ENCODE measurements at regions not wholly inside any gene's neighbourhood (a gene's known extent, or its start where the extent isn't known, plus 50 kb on each side); places are given as distances from the start of the nearest gene placed in this dataset.

GRCh38 chr10:29100505-29100904, 188.4 kb upstream of the LYZL1 start:
- ATAC-seq, result no peak
- Mint-ChIP-seq H3K36me3 (no peaks in the 10 kb centered on the region), H3K27ac (no peak overlapping the region), H3K9me3 (peaks cover 5 to 7% of the 10 kb centered on the region in 2 donors)
- DNase-seq (ENCODE audit: low spot score in 2 of 2), result no peak

- DNase-seq (ENCODE audit: low spot score in 2 of 2), result no peak
- Mint-ChIP-seq H3K27ac (no peak overlapping the region), H3K9me3 (peaks cover 5 to 6% of the 10 kb centered on the region in 2 donors), H3K36me3 (no peaks in the 10 kb centered on the region)
- ATAC-seq, result no peak
Observed at GRCh38 chr10:29102233-29102632, 186.6 kb upstream of the LYZL1 start.

DNA sequence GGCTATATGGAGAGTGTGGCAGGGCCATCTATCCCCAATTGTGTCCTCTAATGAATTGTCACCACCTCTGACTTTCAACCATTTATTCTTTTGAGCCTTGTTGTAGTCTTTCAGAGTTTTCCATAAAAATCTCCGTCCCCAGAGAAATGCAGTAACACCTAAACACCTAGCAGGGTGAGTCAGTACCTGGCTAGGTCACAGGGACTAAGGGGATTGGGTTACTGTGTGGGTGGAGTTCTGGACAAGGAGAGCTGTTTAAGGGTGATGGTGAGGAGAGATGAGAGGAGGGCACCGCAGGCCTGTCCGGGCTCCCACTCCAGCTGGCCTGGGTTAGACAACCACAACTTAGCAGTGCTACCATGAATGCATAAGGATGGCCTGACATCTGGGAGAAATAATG, 186.2 kb upstream of the LYZL1 start:
- no peak for ATAC-seq
- H3K9me3 Mint-ChIP-seq, result peaks cover 3 to 5% of the 10 kb centered on the region in 2 donors
- H3K36me3 Mint-ChIP-seq, result no peaks in the 10 kb centered on the region
- no peak for DNase-seq (ENCODE audit: low spot score in 2 of 2)
- no peak overlapping the region for H3K27ac Mint-ChIP-seq

DNA sequence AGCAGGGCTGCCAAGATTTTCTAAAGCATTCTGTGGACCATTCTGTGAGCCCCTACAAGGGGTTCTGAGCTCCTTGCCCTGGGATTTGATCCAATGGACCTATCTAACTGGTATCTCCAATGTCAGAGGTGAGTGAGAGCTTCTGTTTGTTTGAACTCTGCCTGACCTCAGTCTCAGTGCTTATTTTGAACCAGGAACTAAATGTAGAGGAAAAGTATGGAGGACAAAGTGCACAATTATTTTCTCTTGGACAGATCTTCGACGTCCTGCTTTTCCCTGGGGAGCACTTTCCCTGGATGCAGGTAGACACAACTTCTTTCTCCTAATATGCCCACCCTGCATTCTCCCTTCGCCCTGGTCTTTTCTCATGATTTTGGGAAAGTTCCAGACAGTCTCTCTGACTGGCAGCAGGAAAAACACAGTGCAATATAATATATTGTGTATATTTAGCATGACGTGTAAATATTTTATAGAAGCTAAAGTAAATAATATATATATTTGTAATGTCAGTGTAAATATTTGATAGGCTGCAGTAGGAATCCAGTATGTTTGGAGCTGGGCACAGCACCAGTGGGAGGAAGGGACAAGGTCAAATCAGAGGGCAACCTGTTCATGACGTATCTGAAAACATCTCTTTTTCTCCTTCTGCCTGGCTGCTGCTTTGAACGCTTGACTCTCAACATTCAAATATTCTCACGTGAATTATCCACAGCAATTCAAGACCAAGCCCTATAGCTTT, 184.0 kb upstream of the LYZL1 start:
- H3K9me3 Mint-ChIP-seq, result no peaks in the 10 kb centered on the region
- no peak overlapping the region for H3K27ac Mint-ChIP-seq
- DNase-seq (ENCODE audit: low spot score in 2 of 2), result no peak
- H3K36me3 Mint-ChIP-seq, result no peaks in the 10 kb centered on the region
- ATAC-seq, result no peak

DNA sequence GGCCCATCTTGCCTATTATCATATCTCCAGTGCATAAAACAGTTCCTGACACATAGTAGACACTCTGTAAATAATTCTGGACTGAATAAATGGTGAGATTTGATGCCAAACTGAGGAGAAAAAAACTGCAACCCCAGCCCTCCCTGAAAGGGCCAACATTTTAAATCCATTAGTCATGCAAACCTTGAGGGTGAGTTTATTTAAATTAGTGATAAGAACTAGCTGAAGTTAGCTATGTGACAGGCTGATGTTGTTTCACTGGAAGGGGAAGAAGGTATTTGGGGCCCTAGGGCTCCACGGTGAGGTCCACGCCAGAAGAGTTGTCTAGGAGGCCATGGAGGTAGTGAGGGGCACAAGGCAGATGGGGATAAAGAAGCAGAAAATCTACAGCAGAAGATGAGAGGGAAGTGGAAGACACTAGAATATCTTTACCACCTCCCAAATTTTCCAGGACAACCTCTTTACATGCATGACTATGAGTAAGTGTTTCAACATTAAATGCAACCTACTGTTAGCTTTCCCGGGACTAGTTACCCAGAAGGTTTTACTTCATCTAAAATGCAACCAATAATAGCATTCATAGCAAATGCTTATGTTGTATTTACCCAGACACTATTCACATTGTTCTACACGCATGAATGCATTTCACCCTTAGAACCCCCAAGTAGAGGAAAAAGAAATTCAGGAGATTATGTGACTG, 183.2 kb upstream of the LYZL1 start:
- Mint-ChIP-seq H3K27ac (no peak overlapping the region), H3K36me3 (no peaks in the 10 kb centered on the region), H3K9me3 (no peaks in the 10 kb centered on the region)
- ATAC-seq (no peak), DNase-seq (ENCODE audit: low spot score in 2 of 2) (no peak)

GRCh38 chr10:29106287-29106686, 182.6 kb upstream of the LYZL1 start:
- DNase-seq (ENCODE audit: low spot score in 2 of 2) (no peak), ATAC-seq (no peak)
- no peaks in the 10 kb centered on the region for H3K36me3 Mint-ChIP-seq
- no peaks in the 10 kb centered on the region for H3K9me3 Mint-ChIP-seq
- H3K27ac Mint-ChIP-seq, result no peak overlapping the region

GRCh38 chr10:29107866-29108498, 180.9 kb upstream of the LYZL1 start:
- DNase-seq (ENCODE audit: low spot score in 2 of 2), result no peak
- ATAC-seq, result no peak
- Mint-ChIP-seq H3K27ac (no peak overlapping the region), H3K9me3 (peaks cover 0 to 5% of the 10 kb centered on the region in 2 donors), H3K36me3 (no peaks in the 10 kb centered on the region)

DNA sequence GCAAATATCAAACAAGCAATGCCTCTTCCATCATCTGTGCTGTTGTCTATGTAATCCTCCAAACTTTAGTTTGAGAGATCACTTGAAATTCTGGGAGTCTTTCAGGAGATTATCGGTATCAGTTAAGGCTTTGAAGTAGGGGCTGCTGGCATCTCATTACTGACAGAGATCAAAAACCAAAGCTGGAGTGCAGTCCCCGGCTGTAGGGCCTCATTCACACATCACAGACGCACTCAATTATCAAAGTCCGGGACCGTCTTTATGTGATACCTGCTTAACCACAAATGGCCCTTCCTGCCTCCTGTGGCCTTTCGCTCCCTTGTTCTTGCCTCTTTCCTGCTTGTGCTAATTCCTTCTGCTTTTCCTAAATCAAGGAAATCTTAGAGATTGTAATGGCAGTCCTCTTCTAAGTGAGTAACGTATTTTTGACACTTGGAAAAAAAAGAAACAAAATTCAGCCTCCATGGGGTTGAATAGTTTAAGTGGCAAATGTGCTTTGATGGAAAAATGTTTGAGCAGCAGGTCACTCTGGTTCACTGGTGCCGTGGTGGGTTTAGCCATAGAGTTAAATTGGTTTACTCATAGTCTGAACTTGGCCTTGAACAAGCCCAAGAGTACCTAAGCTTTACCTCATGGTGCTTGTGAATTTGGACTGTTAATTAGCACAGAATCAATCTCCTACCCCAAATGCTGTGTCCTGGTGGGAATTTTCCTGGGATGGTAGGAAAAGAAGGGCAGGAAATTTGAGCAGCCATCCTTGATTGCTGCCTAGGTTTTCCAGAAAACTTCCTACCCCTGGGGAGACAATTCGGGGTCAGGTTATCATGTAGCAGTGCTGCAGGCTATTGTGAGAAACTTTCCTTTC, 178.9 kb upstream of the LYZL1 start:
- no peak overlapping the region for H3K27ac Mint-ChIP-seq
- DNase-seq (ENCODE audit: low spot score in 2 of 2), result no peak
- ATAC-seq, result no peak
- H3K9me3 Mint-ChIP-seq, result peaks cover 0 to 10% of the 10 kb centered on the region in 2 donors
- no peaks in the 10 kb centered on the region for H3K36me3 Mint-ChIP-seq

GRCh38 chr10:29112827-29113615, 175.8 kb upstream of the LYZL1 start:
- DNase-seq (ENCODE audit: low spot score in 2 of 2) (no peak), ATAC-seq (no peak)
- no peak overlapping the region for H3K27ac Mint-ChIP-seq
- peaks cover 0 to 3% of the 10 kb centered on the region in 2 donors for H3K36me3 Mint-ChIP-seq
- H3K9me3 Mint-ChIP-seq, result peaks cover 0 to 15% of the 10 kb centered on the region in 2 donors

GRCh38 chr10:29113616-29113945, 175.3 kb upstream of the LYZL1 start:
- Mint-ChIP-seq H3K9me3 (peaks cover 0 to 15% of the 10 kb centered on the region in 2 donors), H3K27ac (no peak overlapping the region), H3K36me3 (peaks cover 0 to 8% of the 10 kb centered on the region in 2 donors)
- DNase-seq (ENCODE audit: low spot score in 2 of 2), result no peak
- no peak for ATAC-seq

- H3K36me3 Mint-ChIP-seq, result peaks cover 4 to 13% of the 10 kb centered on the region in 2 donors
- H3K9me3 Mint-ChIP-seq, result peaks cover 5 to 20% of the 10 kb centered on the region in 2 donors
- ATAC-seq (no peak), DNase-seq (ENCODE audit: low spot score in 2 of 2) (no peak)
- no peak overlapping the region for H3K27ac Mint-ChIP-seq
Observed at GRCh38 chr10:29114141-29114540, 174.7 kb upstream of the LYZL1 start.

GRCh38 chr10:29117781-29118180, 171.1 kb upstream of the LYZL1 start:
- Mint-ChIP-seq H3K9me3 (peaks cover 6 to 17% of the 10 kb centered on the region in 2 donors), H3K36me3 (peaks cover 4 to 13% of the 10 kb centered on the region in 2 donors), H3K27ac (no peak overlapping the region)
- DNase-seq (ENCODE audit: low spot score in 2 of 2), result no peak
- no peak for ATAC-seq

DNA sequence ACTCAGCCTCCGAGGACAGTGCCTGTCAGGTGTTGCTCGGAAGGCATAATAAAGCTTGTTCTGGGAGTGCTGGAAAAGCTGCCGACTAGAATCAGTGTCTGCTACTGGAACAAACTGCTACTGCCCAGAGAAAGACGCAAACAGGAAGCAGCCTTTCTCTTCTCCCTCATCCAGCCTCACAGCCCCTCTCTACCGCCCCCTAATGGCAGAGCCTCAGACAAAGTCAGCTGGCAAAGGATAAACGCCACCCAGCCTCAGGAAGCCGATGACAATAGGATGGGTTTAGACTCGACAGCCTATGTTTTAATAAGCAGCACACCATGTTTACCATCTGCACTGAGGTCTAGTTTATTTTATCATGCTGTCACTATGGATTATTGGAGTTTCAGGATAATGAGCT, 169.5 kb upstream of the LYZL1 start:
- peaks cover 6 to 14% of the 10 kb centered on the region in 2 donors for H3K9me3 Mint-ChIP-seq
- peak in 1 of 2 donors; percentile 27 for DNase-seq (ENCODE audit: low spot score in 2 of 2)

DNA sequence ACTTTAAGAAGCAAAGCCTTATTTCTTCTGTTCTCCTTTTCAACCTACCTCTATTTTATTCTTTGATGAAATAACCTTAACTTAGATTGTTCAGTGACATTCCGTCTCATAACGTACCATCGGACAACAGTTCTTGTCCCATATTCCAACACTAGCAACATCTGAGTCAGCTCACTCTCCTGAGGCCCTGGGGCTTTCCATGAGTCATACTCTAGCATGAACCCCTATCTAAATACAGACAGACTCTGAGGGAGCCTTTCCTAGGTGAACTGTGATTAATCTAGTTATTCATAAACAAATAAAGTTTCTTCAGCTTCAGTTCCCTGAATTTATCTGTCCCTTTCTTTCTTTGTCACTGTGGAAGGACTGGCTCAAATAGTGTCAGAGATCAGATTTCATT, 168.7 kb upstream of the LYZL1 start:
- no peak for DNase-seq (ENCODE audit: low spot score in 2 of 2)
- peaks cover 4 to 13% of the 10 kb centered on the region in 2 donors for H3K36me3 Mint-ChIP-seq
- H3K27ac Mint-ChIP-seq, result no peak overlapping the region
- ATAC-seq, result no peak
- peaks cover 6 to 11% of the 10 kb centered on the region in 2 donors for H3K9me3 Mint-ChIP-seq

More for the DNA sequence above, 169.5 kb upstream of the LYZL1 start:
- H3K27ac Mint-ChIP-seq, result no peak overlapping the region
- H3K36me3 Mint-ChIP-seq, result peaks cover 4 to 13% of the 10 kb centered on the region in 2 donors
- no peak for ATAC-seq

DNA sequence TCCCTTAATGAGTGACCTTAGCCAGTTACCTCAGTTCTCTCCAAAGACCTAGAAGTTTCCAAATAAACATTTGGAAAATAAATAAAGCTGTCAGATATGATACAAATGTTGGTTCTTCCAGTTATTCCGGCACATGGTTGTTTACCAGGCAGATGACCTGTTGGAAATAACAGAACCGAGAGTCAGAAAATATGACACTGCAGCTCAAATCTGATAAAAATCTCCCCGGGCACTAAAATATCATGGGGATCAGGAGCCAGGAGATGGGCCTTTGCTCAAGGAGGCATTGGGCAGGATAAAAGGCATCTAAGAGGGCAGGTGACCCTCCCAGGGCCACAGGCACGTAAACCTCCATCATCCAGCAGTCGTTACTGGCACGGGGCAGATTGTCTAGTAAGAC, 164.0 kb upstream of the LYZL1 start:
- Mint-ChIP-seq H3K36me3 (no peaks in the 10 kb centered on the region), H3K27ac (no peak overlapping the region), H3K9me3 (no peaks in the 10 kb centered on the region)
- DNase-seq (ENCODE audit: low spot score in 2 of 2), result no peak
- ATAC-seq, result no peak

DNA sequence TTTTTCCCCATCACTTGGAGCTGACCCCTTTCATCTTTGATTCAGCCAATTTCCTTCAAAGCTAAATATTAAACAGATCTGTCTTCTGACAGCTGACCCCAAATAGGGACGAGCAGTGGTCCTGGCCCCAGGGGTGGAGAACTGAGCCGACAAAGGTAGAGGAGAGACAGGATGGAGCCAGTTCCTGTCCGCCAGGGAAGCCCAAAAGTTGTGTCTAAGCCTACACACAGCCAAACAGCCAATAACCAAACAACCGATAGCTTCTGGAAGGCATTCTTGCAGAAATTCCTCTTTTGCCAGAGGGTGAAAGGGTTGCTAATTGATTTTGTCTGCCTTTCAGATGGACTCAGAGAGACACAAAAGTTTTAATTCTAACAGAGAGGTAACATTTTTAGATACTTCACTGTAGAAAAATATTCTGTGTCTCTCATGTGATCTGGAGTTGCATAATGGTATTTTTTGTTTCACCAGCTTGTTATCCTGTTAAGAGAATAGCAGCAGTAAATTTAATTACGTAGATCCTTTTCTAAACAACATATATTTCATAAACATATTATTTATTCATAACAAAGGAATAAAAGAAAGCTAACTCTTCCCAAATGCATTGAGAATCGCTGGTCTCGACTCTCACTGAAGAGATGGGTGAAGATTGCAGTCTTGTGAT, 161.7 kb upstream of the LYZL1 start:
- ATAC-seq (no peak), DNase-seq (ENCODE audit: low spot score in 2 of 2) (no peak)
- Mint-ChIP-seq H3K36me3 (no peaks in the 10 kb centered on the region), H3K27ac (no peak overlapping the region), H3K9me3 (no peaks in the 10 kb centered on the region)

Measured in activated naive CD4-positive, alpha-beta T cell treated with anti-CD3 and anti-CD28 coated beads, Interleukin-2, amount 50 U/mL, for 72 hours (primary cell).